Brain microvascular endothelial cell (primary cell): ENCODE measurements at regions not wholly inside any gene's neighbourhood (a gene's known extent, or its start where the extent isn't known, plus 50 kb on each side); places are given as distances from the start of the nearest gene placed in this dataset.

Experiments used
- DNase-seq: peaks from one replicate; pipeline ENCODE4 v3.0.0-alpha.2; 2020
- H3K27ac ChIP-seq: fragments of 250-450 bp; sonication (Bioruptor Pico); 2 replicates; pipeline ENCODE4 v1.5.1; 2020; ENCODE audit warnings: mild to moderate bottlenecking, moderate library complexity
- H3K27me3 ChIP-seq: fragments of 250-450 bp; sonication (Bioruptor Pico); replicated peaks from 2 replicates; pipeline ENCODE4 v1.5.1; 2020; ENCODE audit warnings: mild to moderate bottlenecking
- H3K36me3 ChIP-seq: fragments of 250-450 bp; sonication (Bioruptor Pico); replicated peaks from 2 replicates; pipeline ENCODE4 v1.5.1; 2020; ENCODE audit warnings: mild to moderate bottlenecking
- H3K4me3 ChIP-seq: 2 replicates; pipeline ENCODE4 v1.5.1; 2011; ENCODE audit warnings: low read depth, mild to moderate bottlenecking, control low read depth, low read length, moderate library complexity
- in situ Hi-C: cut with HindIII; loops from 2 replicates; pipeline ENCODE4 v1.10.0; 2017; ENCODE audit warnings: low sequenced_read_pairs, low pct_ligation_motif_present
- TF ChIP-seq, protein P1 (sequence below): IDR thresholded peaks from 2 replicates; pipeline ENCODE4 v1.5.1; 2011; ENCODE audit warnings: low read depth, mild to moderate bottlenecking, moderate library complexity, low read length, control low read depth, inconsistent platforms; ENCODE audit errors: missing control alignments

DNA sequence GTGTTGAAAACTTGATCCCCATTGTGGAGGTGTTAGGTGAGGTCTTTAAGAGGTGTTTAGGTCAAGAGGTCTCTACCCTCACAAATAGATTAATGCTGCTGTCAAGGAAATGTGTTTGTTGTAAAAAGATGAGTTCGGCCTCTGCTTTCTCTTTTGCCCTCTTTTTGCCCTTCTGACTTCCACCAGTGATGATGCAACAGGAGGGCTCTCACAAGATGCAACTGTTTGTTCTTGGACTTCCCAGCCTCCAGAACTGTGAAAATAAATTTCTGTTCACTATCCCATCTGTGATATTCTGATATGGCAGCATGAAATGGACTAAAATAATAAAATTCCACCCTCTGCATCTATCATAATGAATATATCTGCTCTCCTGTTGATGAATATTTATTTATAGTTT lies 650.0 kb upstream of the ZNF608 start:
- TF ChIP-seq, protein P1, sequence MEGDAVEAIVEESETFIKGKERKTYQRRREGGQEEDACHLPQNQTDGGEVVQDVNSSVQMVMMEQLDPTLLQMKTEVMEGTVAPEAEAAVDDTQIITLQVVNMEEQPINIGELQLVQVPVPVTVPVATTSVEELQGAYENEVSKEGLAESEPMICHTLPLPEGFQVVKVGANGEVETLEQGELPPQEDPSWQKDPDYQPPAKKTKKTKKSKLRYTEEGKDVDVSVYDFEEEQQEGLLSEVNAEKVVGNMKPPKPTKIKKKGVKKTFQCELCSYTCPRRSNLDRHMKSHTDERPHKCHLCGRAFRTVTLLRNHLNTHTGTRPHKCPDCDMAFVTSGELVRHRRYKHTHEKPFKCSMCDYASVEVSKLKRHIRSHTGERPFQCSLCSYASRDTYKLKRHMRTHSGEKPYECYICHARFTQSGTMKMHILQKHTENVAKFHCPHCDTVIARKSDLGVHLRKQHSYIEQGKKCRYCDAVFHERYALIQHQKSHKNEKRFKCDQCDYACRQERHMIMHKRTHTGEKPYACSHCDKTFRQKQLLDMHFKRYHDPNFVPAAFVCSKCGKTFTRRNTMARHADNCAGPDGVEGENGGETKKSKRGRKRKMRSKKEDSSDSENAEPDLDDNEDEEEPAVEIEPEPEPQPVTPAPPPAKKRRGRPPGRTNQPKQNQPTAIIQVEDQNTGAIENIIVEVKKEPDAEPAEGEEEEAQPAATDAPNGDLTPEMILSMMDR: no peak
- Histone ChIP-seq H3K27me3 (no peaks in the 10 kb centered on the region), H3K4me3 (no peak overlapping the region), H3K36me3 (no peaks in the 10 kb centered on the region), H3K27ac (no peak overlapping the region)
- in situ Hi-C loops: no loop called here
- no peak for DNase-seq

DNA sequence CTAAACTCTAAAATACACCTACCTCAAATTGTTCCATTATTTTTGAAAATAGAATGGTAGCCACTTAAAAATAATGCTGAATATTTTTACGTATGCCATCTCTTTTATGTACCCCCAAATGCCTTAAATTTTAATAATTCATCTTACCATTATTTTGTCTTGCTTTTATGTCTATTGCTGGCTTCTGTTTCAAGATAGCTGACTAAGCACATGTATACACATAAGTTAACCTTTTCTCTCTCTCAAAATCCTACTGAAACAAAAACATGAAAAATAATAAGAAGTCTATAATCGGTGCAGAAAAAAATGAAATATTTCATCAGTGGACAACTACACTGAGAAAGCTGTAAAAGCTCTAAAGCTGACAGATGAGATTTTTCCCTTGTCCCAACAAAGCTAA lies 652.0 kb upstream of the ZNF608 start:
- no peak overlapping the region for H3K27ac ChIP-seq
- no peak for DNase-seq
- H3K27me3 ChIP-seq: no peaks in the 10 kb centered on the region
- in situ Hi-C loops: no loop called here
- no peaks in the 10 kb centered on the region for H3K36me3 ChIP-seq
- TF ChIP-seq, protein P1: no peak
- no peak overlapping the region for H3K4me3 ChIP-seq

DNA sequence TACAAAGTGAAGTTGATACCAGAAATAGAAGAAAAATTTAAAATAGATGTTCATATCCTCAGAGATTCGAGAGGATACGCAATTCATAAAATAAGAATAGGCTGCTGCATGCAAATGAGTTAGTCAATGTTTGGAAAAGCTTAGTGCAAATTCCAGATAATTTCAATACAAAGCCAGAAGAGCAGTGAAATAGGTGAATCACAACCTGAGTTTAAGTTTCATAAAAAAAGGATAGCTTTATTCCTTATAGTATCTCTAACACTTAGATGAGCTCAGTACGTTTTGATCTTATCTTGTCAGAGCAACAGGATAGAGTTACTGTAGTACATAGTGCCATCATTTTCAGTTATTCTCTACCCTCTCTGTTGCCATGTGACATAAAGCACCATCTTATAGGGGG lies 653.4 kb upstream of the ZNF608 start:
- no peaks in the 10 kb centered on the region for H3K27me3 ChIP-seq
- TF ChIP-seq, protein P1: no peak
- no peaks in the 10 kb centered on the region for H3K36me3 ChIP-seq
- no peak for DNase-seq
- no peak overlapping the region for H3K27ac ChIP-seq
- in situ Hi-C loops: no loop called here
- no peak overlapping the region for H3K4me3 ChIP-seq

DNA sequence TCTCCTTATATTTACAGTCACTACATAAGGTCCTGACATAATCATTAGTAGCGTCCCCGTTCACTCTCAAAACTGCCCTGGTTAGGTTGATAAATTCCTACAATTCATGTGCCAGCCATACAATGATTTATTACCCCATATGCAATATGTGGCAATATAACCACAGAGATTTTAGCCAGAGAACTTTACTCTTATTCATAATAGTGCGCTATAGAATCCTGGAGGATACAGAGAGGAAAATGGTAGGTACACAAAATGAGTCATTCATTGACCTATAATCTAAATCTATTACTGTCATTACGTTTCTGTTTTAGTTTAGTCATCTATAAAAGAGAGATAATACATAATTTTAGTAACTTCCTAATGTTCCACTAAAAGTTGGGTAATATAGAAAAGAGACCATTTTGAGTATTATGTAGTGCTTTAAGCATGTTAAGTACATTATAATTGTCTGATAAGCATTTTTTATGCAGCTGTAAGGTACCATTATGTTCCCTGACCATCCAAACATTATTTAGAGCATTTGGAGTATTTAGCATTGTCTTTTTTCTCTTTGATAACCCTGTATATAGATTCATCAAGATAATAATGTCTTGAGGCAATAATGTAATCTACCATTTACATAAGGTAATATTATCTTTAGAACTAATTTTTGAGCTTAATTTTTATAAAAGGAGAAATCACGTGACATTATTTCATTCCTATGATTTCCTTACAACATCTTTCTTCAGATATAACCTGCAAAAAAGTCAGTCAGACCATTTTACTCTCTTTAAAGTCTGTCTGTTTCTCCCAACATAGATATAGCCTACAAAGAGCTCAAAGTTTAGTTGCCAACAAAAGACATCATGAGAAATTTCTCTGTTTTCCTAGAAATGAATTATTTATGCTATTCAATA lies 655.5 kb upstream of the ZNF608 start:
- in situ Hi-C loops: no loop called here
- H3K4me3 ChIP-seq: no peak overlapping the region

DNA sequence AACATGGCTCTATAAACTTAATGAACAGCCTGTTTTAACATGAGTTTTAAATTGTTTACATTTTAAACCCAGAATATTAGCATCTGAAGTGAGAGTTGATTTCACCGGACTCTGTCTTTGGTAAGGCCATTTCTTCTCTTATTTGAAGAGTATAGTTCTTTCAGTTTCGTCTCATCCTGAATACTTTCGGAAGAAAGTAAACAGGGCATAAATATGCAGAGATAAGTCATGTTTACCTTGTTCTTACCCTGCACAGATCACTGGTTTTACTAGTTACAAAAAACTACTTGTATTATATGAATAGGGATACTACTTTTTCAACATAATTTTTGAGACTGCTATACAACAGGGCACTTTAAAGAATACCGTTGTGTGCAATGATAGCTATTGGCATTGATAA lies 656.3 kb upstream of the ZNF608 start:
- DNase-seq: no peak
- TF ChIP-seq, protein P1: no peak
- Histone ChIP-seq H3K27ac (no peak overlapping the region), H3K36me3 (no peaks in the 10 kb centered on the region), H3K27me3 (no peaks in the 10 kb centered on the region), H3K4me3 (no peak overlapping the region)
- in situ Hi-C loops: no loop called here

More for the DNA sequence above, 655.5 kb upstream of the ZNF608 start:
- TF ChIP-seq, protein P1: no peak
- DNase-seq: no peak
- no peaks in the 10 kb centered on the region for H3K36me3 ChIP-seq
- no peak overlapping the region for H3K27ac ChIP-seq
- H3K27me3 ChIP-seq: no peaks in the 10 kb centered on the region
